ENCODE measurements at regions not wholly inside any gene's neighbourhood (a gene's known extent, or its start where the extent isn't known, plus 50 kb on each side); places are given as distances from the start of the nearest gene placed in this dataset.
A peak's percentile ranks its signal among the peaks of the same experiment; 100 is the strongest.

DNA sequence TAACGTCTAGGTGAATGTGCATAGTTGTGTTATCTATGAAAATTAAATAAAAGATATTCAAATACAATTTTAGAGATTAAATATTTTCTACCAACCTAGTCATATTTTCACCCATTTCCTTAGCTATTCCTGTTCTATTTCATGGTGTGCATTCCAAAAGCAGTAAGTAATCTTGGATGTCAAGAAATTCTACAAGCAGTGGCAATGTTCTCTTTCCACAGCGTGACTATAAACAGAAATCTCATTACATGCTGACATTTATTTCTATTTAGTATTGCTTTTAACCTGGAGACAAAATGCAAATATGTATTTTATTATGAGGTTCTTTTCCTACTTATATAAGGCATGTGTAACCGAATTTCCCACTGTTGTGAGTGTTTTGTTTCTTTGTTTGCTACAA, 510.0 kb downstream of the ACTL7B start:
- no peak for DNase-seq (ENCODE audit: low read depth)

DNA sequence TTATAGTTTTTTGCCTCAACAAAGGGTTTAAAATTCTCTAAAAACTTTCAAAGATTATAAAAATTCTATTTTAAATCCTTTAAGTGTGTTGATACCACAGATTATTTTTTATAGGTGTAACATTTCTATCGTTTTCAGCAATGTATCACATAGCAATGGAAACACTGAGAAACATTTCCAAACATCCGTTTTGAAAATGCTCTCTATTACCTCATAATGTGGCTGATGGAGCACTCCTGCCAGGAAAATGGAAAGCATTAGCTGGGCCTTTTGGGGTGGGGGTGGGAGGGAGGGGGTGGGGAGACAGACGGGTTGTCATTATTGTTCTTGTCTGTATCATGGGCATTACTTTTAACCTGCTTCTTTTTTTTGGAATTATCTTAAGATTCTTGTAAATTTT, 516.5 kb downstream of the ACTL7B start:
- no peak for DNase-seq (ENCODE audit: low read depth)

DNA sequence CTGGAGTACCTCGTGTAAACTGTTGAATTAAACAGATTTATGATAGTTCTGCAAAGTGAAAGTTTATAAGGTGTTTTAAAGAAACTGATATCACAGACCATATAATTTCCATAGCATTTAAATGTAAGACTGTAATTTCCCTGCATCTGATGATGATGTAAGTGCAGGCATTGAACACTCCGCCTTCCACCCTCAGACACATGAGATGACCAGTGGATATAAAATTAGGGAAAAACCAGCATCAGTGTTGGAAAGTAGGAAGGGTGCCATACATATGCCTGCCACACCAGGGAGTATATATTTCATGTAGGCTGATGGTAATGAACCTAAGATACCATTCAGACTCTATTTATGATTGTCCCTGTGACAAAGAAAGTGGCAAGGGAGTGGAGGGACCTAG, 519.2 kb downstream of the ACTL7B start:
- no peak for DNase-seq (ENCODE audit: low read depth)

DNA sequence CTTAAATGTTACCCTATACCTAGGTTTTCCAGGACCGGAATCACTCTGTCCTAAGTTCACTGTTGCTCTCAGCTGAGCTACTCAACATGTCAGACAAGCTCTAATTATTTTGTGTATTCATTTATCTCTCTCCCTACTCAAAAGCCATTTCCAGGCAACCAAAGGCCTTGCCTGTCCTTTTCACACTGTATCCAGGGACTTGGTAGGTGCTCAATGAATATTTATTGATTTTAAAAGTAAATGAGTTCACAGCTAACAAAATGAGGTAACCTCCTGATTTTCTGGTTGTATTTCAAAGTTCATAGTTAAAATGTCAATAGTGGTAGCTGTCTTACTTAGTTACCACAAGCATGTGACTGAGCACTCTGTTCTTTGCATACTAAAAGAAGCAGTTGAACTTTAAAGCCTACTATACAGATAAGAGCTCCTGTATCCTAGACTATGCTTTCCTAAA, 522.2 kb downstream of the ACTL7B start:
- DNase-seq (ENCODE audit: low read depth) = no peak

DNA sequence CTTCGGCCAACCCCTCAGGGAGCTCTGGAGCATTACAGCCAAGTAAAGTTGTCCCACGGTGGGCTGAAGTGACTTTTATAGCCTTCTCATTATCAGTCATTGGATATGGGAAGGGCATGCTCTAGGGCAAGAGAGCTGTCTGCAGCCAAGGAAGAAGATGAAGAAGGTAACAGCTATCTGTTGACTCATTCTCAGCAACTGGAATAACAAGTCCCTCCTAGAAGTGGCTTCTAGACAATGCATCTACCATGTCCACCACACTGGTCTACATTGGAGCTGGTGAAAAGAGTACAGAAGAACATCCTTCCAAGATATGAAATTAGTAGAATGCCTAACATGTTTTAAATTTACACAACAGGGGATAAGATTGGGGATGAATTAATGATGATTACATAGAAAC, 524.2 kb downstream of the ACTL7B start:
- no peak for DNase-seq (ENCODE audit: low read depth)

DNA sequence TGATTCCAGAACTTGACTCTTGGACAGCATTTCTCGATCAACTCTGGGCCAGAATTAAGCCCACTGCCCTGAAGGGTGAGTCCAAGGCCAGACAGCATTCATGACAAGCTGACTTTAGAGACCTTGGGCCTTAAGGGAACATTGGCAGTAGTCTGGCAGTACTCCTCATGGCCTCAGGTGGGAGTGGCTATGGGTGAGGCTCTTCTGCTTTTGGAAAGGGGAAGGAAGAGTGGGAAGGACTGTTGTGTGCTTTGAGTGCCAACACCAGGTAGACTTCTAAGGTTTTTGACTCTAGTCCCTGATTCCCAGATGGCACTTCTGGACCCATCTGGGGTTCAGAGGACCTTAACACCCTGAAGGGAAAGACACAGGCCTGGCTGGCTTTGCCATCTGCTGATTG, 530.4 kb downstream of the ACTL7B start:
- no peak for DNase-seq (ENCODE audit: low read depth)

DNA sequence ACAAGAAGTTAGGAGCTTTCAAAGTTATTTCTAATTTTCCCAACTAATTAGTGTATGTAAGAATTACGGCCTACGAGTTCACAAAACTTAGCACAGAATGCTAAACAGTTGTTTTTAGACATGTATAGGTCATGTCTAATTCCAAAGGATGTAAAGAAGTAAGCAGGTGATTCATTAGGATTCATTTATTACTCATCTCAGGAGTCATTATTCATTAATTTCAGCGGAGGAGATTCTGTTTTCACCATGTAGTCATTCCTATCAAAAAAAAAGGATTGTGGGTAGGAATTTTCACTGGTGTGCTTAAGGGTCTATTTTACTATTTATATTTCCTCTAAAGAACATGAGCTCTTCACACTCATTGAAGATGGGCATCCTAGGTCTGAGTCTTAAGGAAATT, 532.2 kb downstream of the ACTL7B start:
- no peak for DNase-seq (ENCODE audit: low read depth)

DNA sequence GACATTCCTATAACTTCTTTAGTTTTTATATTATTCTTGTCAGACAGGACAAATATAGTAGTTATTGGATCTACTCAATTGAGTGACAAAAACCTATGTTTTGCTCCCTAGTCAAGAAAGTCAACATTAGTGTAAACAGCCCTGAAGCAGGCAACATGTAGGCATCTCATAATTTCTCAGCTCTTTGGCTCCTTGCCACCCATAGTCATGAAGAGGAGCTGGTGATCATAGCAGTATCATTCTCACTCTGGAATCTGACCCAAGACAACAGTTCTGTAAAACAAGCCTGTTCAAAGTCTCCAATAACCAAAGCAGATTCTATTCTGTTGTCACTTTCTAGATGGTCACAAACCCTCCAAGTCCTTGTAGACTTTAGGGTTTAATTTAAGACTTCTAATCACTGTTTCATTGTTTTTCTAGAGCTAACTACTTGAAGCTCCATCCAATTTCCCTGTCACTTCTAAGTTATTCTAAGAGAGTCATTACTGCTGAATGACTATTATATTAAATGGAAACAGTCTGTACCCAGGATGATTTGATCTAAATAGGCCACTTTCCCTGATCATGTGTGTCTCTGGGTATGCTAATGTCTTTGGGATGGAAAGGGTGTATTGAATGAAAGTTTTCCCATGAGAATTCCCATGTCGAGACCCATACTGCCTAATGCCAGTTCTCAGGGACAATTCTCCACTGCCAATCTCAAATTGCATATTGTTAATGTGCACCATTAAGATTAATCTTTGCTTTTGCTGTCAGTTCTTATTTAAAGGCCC, 533.3 kb downstream of the ACTL7B start:
- DNase-seq (ENCODE audit: low read depth) = no peak

DNA sequence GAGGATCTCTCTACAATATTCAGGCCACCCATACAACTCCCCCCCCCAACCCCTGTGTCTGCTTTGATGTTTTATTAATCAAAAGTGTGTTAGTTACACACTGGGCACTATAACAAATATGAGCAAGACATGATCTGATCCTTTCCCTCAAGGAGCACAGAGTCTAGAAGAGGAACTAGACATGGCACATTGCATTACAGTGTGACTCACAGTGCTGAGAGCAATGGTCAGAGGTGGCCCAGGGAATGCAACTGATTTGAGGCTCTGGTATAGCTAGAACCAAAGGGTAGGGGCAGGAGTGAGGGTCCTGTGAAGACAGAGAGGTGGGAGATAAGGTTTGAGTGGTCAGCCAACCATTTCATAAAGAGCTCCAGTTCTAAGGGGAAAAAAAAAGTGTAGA, 539.2 kb downstream of the ACTL7B start:
- DNase-seq (ENCODE audit: low read depth) = no peak

DNA sequence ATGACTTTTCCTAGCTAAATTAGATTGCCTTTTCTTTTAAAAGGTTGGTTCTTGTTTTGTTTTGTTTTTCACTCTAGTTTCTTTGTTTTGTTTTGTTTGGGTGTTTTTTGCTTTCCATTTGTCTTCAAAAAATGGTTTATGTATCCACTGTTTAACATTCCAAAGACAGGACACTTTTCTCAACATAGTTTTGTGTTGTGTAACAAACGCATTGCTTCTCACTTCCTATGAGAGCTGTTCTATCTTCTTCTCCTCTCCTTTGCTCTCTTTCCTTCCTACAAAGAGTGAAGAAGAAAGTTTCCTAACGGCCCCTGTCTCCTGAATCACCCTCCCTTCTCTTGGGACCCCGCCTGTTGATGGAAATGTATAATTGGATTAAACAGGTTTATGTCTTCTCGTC, 539.7 kb downstream of the ACTL7B start:
- DNase-seq (ENCODE audit: low read depth) = no peak

DNA sequence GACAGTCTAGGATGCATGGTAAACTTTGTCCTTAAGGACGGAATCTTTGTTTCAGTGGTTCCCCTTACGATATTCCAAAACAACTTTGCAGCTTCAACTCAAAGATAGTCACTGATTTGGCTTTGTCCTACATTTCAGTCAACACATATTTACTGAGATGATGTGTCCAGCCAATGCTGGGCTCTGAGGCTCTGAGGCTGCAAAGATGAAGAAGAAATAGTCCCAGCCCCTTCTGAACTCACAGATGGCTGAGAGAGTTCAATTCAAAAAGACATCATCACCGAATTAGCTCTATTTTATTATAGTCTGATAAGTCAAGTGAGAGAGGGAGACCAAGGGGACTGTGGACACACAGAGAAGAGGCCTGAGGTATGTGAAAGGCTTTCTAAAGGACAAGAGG, 544.0 kb downstream of the ACTL7B start:
- DNase-seq (ENCODE audit: low read depth) = no peak

DNA sequence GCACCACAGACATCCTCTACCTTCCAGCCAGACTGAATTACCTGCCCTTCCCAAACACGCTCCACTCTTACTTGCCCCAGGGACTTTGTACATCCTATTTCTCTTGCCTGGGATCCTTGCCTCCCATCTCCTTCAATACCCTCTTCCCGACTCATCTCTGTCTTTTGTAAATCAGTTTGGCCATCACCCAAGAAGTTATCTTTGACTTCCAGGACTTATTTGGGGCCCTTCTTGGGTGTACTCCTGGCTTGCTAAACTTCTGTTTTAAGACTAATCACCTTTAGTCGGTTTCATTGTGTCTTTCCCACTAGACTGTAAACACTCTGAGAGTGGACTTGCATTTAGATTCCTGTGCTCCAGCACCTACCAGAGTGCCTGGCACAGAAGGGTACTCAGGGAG, 545.6 kb downstream of the ACTL7B start:
- DNase-seq (ENCODE audit: low read depth) = no peak

DNA sequence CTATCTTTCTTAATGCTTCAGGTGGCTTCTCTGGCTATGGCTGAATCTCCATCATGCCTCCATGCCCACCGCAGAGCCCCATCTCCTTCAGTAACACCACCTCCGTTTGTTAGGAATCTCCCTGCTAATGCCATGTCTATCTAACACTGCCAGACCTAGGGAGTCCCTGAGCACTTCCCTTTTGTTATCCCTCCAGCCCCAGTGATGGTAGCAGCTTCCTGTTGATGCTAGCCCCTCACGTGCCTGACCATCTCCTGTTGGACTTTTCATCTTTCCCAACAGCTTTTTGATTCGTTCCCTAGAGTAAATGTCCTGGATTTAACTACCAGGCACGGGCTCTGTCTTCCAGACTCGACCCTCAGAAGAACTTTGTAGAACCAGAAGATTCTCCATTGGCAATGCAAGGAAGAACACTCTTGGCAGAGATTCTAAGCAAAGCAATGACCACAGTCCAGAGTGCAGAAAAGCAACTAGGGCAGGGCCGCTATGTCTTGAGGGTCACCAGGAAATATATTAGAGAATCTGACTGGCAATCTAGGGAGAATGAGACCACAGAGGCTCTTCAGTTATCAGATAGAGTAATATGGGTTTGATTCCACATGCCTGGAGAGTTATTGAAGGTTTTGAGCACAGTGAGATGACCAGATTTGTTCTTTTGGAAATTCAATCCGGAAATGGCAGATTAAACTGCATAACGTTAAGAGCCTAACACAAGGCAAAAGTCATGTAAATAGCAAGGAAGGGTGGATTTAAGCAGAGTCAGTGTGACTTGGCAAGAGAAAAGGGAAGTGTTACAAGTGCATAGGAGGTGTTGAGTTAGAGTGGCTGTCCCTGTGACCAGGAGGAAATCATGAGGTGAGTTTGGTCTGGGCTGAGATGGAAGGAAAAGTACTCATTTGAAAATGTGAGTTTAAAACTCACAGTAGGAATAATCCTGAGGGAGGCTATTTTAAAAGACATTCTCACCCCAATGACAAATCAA, 555.2 kb downstream of the ACTL7B start:
- no peak for DNase-seq (ENCODE audit: low read depth)

DNA sequence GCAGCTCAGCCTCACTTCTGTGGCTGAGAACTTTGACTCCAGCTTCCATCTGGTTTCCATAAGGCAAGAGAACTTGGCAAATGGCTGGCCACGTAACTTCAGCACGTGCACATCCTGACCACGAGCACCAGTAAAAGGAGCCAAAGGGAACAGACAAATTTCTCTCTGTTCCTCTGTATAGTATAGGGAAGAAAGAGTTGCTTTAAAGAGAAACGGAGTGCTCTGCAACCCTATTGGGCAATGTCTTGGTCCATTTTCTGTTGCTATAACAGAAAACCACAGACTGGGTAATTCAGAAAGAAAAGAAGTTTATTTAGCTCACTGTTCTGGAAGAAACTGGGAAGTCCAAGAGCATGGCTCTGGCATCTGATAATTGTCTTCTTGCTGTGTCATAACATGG, 558.7 kb downstream of the ACTL7B start:
- DNase-seq (ENCODE audit: low read depth) = peak; percentile 52

DNA sequence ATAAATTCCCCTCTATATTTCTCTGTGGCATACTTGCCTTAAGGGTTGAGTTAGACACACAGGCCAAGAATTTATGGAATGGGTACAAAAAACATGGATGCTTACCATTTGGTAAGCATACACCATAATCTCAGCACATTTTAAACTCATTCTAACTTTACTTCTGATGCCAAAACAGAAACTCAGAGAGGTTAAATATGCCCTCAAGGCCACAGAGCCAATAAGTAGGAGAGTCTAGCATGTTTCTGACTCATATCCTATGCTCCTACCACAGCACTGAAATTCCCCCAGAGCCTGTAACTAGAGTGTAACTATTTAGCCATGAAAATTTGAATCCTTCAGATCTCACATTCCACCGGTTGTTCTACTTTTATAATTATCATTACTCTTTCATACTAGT, 559.7 kb downstream of the ACTL7B start:
- DNase-seq (ENCODE audit: low read depth) = peak; percentile 55

DNA sequence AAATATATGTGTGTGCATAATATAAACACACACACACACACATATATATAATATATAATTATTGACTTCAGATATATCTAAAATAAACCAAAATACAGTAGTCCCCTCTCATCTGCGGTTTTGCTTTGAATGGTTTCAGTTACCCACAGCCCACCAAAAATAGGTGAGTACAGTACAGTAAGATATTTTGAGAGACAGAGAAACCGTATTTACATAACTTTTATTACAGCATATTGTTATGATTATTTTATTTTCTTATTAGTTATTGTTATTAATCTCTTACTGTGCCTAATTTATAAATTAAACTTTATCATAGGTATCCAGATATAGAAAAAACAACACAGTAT, 564.2 kb downstream of the ACTL7B start:
- no peak for DNase-seq (ENCODE audit: low read depth)

DNA sequence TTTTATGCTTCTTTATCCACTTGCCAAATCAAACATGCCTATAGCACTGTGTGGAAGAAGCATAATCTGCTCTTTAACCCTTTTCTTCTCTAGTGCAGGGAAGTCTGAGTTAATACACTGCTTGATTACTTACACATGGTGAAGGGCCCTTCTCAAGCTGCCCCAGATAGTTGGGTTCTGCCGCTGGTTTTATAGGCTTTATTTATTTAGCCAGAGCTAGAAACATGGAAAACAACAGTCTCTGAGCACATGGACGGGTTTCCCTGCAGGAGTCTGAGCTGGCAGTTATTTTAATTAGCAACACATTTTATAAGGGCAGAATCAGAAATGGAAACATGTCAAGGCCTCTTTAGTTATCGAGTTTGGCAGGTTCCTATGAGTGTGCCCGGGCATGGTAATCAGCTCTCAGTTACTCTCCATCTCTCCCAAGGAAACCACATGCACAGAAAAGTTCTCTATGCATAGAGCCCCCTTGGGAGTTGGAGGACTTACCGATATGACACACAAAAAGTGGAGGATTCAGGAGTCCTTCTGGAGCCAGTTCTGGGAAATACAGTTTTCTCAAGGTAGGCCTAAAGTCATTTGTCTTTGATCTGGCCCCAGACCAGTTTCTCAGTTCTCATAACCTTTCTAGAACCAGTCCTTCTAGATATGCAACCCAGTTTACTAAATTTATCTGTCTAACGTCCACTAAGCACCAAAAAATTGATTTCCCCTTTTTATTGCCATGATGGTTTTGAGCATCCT, 564.8 kb downstream of the ACTL7B start:
- no peak for DNase-seq (ENCODE audit: low read depth)

DNA sequence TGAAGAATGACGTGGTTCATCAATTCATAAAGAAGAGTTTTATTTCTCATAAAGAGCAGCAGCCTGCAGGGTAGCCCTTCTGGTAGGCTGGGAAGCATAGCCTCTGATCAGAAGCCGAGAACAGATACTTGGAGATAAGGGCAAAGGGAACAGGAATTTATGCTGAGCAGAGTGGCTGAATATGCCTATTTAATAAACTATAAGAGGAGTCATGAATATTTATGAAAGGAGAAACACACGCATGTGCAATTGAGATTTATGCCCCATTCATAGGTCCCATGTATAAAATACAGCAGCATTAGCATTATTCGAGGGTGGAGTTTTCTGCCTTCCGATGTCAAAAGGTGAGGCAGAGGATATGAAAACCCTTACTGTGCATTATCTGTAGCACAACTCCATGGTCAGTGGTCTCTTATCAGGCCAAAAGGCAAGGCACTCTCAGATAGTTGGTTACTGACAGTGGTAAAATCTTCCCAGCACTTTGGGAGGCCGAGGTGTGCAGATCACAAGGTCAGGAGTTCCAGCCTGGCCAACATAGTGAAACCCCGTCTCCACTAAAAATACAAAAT, 569.1 kb downstream of the ACTL7B start:
- no peak for DNase-seq (ENCODE audit: low read depth)

DNA sequence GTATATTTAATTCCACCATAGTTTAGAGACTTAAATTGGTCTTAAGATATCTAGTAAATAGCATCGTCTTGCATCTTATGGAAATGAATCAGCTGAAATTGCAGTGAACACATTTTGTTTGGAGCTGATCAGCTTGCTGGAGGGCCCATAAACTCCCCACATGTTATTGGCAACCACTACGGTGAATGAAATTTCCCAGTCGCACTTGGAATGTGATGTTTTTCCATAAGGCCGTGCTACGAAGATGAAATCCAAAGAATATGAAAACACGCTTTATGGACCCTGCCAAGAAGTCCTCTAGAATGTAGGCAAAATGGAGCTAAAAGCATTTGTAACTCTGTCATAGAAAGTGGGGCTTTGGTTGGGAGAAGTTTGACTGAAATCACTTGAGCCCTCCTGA, 572.1 kb downstream of the ACTL7B start:
- DNase-seq (ENCODE audit: low read depth) = no peak

DNA sequence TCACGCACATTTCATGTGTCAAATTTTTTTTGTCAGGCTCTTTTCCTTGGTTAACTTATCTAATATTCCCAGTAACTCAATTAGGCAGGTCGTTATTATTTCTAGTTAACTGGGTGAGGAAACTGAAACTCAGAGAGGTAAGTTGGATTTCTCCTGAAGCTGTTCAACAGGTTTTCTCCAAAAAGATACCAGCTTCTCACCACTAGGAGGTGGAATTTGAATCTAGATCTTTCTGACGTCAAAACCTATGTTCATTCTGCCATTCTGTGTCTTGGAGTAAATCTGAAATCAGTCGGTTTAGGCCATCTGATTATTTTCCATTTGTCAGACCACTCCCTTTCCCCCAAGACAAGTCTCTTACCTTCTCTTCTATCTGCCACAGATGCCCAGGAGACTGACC, 572.9 kb downstream of the ACTL7B start:
- DNase-seq (ENCODE audit: low read depth) = no peak

DNA sequence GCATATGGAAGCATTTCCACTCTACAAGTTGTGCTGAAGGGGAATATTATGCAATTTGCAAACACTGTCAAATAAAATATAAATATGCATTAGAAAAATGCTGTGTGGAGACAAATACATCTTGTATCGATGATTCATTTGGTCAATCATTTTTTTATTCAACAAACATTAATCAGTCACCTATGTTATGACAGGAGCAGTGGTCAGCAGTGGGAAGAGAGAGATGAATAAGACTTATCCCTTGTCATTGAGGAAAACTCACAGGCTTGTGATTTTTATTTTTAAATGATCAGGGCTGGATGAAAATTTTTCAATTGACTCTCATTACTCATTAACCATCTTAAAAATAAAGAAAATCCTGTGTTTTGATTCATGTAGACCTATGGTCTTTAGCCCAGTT, 574.1 kb downstream of the ACTL7B start:
- no peak for DNase-seq (ENCODE audit: low read depth)

DNA sequence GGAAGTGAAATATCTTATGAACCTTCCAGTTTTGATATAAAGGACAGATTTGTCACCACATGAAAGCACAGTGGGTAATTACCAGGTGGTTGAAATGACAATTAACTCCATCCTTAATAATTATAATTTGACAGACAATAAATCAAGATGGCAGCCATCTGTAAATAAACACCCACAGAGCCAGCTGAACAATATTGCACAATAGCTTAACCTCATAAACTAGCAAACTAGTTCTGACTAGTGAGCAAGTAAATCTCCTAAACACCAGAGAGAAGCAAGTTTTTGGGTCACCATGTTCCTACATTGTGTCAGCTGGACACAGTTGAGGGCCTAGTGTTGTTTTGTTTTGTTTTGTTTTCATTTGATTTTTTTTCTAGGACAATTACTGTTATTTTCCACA, 577.4 kb downstream of the ACTL7B start:
- DNase-seq (ENCODE audit: low read depth) = no peak

All from HS-5 (cell line).